ENCODE measurements at regions not wholly inside any gene's neighbourhood (a gene's known extent, or its start where the extent isn't known, plus 50 kb on each side); places are given as distances from the start of the nearest gene placed in this dataset.

- no peak overlapping the region for H2AFZ ChIP-seq (ENCODE audit: low read length)
- H3K4me3 ChIP-seq (ENCODE audit: extremely low read depth in 1 of 4, insufficient read depth in 2 of 4, low read depth in 3 of 4, low read length in 4 of 4) = no peak overlapping the region
- no peak overlapping the region for H3K14ac ChIP-seq (ENCODE audit: insufficient read length)
- DNase-seq (ENCODE audit: low read depth in 1 of 2, low spot score in 2 of 2) (no peak), FAIRE-seq (no peak)
- no peaks in the 10 kb centered on the region for H4K20me1 ChIP-seq (replicated peaks in 1 of 2; ENCODE audit: control insufficient read depth in 1 of 2, insufficient read depth in 2 of 2, low read length in 2 of 2)
- no peak overlapping the region for H3K9ac ChIP-seq (replicated peaks in 1 of 4; ENCODE audit: extremely low read depth in 1 of 4, low read depth in 3 of 4, low read length in 3 of 4)
- no peak overlapping the region for H2BK5ac ChIP-seq (ENCODE audit: low read depth, low read length)
- H2AK5ac ChIP-seq (ENCODE audit: low read depth, low read length) = no peak overlapping the region
- H3K79me1 ChIP-seq (ENCODE audit: low read depth, low read length) = no peaks in the 10 kb centered on the region
- H2BK20ac ChIP-seq (ENCODE audit: low read length) = no peak overlapping the region
- H3K27ac ChIP-seq (ENCODE audit: low read depth, low read length) = no peak overlapping the region
- H3K23ac ChIP-seq (ENCODE audit: insufficient read length) = no peak overlapping the region
- H3K27me3 ChIP-seq (replicated peaks in 1 of 4; ENCODE audit: control insufficient read depth in 3 of 4, extremely low read depth in 1 of 4, insufficient read depth in 3 of 4, low read length in 3 of 4) = no peaks in the 10 kb centered on the region
- H3K23me2 ChIP-seq (ENCODE audit: low read depth, low read length) = no peaks in the 10 kb centered on the region
- H2BK15ac ChIP-seq (ENCODE audit: low read length) = no peak overlapping the region
- H3K9me3 ChIP-seq (ENCODE audit: insufficient read depth in 2 of 2, low read depth in 1 of 2, low read length in 1 of 2) = no peaks in the 10 kb centered on the region
- CTCF ChIA-PET (ENCODE audit: partially characterized antibody) = interaction anchor here (0.8 kb wide), 1 partner anchor 127 kb away, joined by 3 read pairs; no protein-coding TSS in a partner anchor
- H3K79me2 ChIP-seq (ENCODE audit: control insufficient read depth in 1 of 2, insufficient read depth in 2 of 2, low read length in 2 of 2) = no peaks in the 10 kb centered on the region
- POLR2A ChIA-PET (ENCODE audit: partially characterized antibody) = no interaction called here
- H2BK120ac ChIP-seq (replicated peaks; ENCODE audit: low read depth, low read length) = no peak overlapping the region
- no peak overlapping the region for H4K5ac ChIP-seq (ENCODE audit: insufficient read length, low read depth, low read length)
- H3K18ac ChIP-seq (ENCODE audit: extremely low read depth, low read length) = no peak overlapping the region
- H4K91ac ChIP-seq (replicated peaks; ENCODE audit: insufficient read length, low read length) = no peak overlapping the region
- H2BK12ac ChIP-seq (ENCODE audit: low read depth, low read length) = no peak overlapping the region
- H3K4me1 ChIP-seq (replicated peaks in 1 of 4; ENCODE audit: control insufficient read depth in 3 of 4, insufficient read depth in 4 of 4, low read length in 3 of 4) = no peaks in the 10 kb centered on the region
- 100% methylated on average over 2 of the region's 2 CpGs; no CpG with 5 or more reads in 1 of the 2 experiments for WGBS, 2 experiments (ENCODE audit: extremely low coverage in 1 of 2, insufficient coverage in 1 of 2, insufficient read length in 1 of 2, insufficient replicate concordance in 2 of 2, low coverage in 1 of 2, low lambda C conversion rate in 2 of 2, missing lambda C conversion rate in 1 of 2)
- no peaks in the 10 kb centered on the region for H3K36me3 ChIP-seq (ENCODE audit: control insufficient read depth in 2 of 4, insufficient read depth in 4 of 4, low read length in 3 of 4)
- no peak overlapping the region for H3K56ac ChIP-seq (replicated peaks; ENCODE audit: insufficient read length, low read depth, low read length)
- no peak overlapping the region for H3K4me2 ChIP-seq (ENCODE audit: insufficient read depth in 1 of 2, low read depth in 2 of 2, low read length in 2 of 2)
- no peak for TF ChIP-seq NANOG (IDR thresholded peaks at IDR 0.05; ENCODE audit: insufficient read depth, low read depth, low read length, poor library complexity, severe bottlenecking)
- H3K4ac ChIP-seq (replicated peaks; ENCODE audit: insufficient read length, low read depth, low read length) = no peak overlapping the region
- H4K8ac ChIP-seq (ENCODE audit: extremely low read depth, insufficient read depth, low read length) = no peak overlapping the region
Measured at GRCh38 chr12:115584156-115584555, 693.3 kb downstream of the MED13L start.

Measured in H1 (cell line).